Skin of body (tissue), 1 donor: ENCODE measurements at regions not wholly inside any gene's neighbourhood (a gene's known extent, or its start where the extent isn't known, plus 50 kb on each side); places are given as distances from the start of the nearest gene placed in this dataset.

Source experiments
- DNase-seq: peaks from one replicate; lab custom pipeline; 2025; lab: John Stamatoyannopoulos, UW

DNA sequence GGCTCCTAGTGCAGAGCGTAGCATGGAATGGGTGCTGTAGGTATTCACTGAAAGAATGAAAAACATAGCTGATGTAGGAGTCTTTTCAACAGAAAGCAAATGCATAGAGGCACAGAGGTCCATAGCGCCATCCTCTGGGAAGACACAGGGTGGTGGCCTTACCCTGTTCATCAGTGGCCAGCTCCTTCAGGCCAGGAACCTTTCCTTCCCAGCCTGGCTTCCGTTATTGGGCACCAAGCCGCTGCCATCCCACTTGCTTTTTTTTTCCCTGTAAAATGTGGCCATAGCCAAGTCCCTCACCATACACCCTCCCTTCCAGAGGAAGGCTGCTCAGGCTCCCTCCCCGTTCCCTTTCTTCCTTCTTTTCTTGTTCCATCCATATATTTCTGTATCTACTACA, 118.1 kb downstream of the ZNF621 start:
- DNase-seq = no peak

DNA sequence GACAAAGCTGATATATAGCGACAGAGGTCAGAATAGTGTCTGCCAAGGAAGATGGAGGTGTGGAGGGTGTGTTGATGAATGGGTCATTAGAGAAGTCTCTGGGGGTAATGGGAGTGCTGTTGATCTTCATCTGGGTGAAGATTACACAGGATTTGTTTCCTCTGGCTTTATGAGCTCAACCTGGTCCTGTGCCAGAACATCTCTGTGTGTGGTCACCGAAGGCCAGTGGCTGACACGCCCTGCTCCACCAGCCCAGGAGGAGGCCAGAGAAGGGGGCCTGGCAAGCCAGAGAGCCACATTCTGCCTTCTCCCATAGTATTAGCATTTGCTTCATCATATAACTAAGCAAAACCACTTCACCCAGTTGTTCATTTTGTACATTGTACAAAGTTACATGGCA, 121.1 kb downstream of the ZNF621 start:
- no peak for DNase-seq

DNA sequence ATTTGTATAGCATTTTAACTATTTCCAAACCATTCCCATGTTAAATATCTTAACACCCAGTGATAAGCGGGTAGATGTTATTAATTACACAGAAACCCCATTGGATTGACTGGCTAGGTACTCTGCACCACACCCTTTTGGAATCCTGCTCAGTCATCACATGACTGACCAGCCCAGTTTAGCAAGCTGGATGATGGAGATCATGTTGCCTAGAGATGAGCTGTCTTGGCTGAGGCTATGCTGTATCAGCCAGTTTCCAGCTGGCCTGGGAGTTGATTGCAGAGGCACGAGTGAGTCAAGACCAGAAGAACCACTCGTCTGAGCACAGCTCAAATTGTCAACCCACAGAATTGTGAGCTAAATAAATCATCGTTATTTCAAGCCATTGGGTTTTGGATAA, 124.6 kb downstream of the ZNF621 start:
- DNase-seq = no peak

DNA sequence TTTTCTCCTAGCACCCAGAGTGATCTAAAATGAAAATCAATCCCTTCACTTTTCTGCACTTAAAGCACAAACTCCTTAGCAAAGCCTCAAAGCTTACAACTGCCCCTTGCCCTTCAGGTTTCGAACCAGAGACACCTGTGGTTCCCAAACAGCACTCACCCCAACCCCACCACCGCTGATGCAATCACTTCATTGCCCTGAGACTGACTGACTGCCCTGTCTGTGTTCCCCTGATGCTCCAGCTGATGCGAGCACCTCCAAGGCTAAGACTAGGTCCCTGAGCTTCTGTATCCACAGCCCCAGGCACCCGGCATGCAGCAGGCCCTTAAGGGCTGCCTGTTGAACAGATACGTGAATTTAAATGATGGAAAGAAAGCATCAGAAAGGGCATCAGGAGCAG, 127.3 kb downstream of the ZNF621 start:
- no peak for DNase-seq

DNA sequence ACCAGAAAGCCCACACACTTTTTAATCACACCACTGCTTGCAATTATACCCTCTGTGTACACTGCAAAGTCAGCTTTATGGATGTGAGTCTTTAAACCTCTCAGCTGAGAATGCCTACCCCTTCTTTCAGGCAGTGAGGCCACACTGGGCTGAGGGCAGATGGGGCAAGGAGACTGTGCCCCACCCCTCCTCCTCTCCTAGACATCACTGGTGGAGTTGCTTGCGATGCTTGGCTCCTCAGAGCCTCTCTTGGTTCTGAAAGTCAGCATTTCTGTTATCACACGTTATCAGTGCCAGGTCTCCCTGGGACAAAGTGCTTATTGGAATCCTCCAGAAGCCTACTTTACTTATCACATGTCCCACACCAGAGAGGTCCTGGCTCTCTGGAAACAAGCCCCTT, 128.2 kb downstream of the ZNF621 start:
- DNase-seq = no peak

DNA sequence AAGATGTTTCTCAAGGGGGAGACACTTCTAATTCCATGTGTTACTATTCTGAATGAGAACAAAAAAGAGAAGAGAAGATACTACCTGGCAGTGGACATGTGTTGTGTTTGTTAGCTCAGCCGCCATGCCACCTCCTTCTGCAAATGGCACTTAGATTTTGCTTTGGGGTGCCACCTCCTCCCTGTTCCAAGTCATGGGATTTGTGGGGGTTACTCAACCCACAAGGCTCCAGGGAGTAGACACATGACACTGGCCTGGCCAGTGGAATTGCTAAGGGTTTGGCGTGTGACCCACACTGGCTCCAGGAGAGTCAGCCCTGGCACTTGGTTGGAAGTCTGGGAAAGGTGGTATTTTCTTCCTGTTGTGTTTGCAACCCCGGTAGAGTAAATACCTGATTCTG, 129.1 kb downstream of the ZNF621 start:
- no peak for DNase-seq

DNA sequence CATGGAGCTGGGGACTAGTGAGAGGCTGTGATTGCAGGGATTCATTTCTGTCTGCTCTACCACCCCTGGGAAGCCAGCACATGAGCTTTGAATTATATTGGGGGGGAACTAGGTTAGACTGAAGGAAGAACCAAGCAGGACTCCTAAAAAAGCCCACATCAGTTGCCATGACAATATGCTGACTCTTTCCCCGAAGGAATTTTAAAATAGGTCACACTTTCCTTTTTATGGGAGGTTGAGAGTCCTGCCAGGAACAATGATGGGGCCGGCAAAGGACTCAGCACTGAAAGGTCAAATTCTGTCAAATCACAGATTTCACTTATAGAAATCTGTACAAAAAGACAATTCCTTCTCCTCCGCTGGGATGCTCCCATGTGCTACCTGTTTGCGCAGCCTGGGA, 130.8 kb downstream of the ZNF621 start:
- no peak for DNase-seq

DNA sequence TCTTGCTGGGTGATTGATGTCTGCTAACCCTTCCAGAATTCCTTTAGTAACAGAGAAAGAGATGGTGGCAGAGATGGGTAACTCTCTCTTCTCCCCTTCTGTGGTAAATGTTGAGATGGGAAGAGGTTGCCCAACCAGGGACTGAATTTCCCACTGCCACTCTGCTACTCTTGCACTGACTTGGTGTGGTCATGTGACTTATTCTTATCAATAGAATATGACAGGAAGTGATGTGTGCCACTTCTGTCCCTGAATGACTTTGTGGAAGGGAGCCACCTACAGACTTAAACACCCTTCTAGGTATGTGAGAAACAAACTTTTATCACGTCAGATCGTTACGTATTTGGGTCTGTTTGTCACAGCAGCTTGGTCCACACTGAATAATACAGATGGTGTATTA, 132.9 kb downstream of the ZNF621 start:
- DNase-seq = no peak

DNA sequence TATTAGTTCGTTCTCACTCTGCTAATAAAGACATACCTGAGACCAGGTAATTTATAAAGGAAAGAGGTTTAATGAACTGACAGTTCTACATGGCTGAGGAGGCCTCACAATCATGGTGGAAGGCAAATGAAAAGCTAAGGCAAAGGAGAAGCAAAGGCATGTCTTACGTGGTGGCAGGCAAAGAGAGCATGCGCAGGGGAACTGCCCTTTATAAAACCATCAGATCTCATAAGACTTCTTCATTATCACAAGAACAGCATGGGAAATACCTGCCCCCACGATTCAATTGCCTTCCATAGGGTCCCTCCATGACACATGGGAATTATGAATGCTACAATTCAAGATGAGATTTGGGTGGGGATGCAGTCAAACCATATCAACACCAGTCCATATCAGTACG, 133.5 kb downstream of the ZNF621 start:
- DNase-seq = no peak

DNA sequence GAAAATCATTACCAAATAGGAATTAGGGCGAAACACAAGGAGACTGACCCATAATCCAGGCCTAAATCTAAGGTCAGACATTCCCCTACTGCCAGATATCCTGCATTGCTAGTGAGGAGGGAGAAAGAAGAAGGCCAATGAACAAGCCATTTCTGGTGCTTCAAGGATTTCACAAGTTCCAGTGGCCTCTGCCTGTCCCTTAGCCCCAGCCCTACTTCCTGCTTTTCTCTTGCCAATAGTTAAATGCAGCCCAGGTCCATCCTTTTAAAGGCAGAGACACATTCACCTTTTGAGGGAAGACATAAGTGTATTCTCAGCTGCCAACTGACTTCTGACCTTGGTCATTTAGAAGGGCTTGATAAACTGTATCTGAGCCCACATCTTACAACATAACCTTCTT, 135.8 kb downstream of the ZNF621 start:
- DNase-seq = no peak

DNA sequence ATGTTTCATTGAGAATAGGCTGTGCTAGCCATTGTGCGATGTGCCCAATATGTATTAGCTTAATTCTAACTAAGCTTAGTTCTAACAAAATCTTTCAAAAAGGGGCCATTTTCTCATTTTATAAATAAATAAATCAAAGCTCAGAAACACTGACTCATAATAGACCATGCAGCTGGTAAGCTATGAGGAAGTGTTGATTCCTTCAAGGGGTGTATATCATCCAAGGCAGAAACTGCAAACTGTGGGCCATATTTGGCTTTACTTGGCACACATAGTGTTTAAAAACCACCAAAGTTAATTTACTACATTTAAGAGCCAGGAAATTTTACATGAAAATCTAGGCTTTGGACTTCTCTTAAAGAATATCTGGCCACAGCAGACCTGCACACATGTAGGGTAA, 136.5 kb downstream of the ZNF621 start:
- no peak for DNase-seq

DNA sequence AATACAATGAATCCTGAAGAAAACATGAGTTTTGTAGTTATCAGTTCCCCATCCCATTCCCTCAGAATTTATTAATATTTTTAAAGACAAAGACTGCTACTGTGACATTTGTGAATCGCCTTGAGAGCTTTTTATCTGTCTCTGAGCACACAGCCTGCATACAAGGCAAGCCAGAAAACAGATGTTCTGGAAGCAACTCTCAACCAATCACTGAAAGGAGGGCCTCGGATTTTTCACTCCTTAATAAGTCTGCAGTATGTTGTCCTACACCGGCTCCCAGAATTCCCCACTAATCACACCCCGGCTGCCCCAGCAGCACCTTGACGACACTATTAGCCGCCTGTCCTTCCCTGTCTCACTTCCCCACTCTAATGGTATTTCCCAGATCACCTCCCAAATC, 138.5 kb downstream of the ZNF621 start:
- no peak for DNase-seq

DNA sequence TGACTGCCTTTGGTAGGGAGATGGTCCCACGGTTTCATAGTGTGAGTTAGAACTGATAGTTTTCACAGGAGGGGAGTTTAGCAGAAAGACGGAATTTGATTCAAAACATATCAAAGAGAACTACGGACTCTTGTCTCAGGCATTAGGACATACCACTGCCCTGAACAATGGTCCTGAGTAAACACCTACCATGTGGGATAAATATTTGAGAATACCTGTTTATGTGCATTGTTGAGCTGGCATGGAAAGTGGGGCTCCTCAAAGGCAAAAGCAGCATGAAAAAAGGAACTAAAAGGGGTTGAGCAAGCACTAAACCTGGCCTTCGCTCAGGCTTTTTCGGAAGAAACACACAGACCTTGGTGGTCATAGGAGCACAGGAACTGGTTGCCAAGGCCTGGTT, 144.4 kb downstream of the ZNF621 start:
- DNase-seq = no peak

DNA sequence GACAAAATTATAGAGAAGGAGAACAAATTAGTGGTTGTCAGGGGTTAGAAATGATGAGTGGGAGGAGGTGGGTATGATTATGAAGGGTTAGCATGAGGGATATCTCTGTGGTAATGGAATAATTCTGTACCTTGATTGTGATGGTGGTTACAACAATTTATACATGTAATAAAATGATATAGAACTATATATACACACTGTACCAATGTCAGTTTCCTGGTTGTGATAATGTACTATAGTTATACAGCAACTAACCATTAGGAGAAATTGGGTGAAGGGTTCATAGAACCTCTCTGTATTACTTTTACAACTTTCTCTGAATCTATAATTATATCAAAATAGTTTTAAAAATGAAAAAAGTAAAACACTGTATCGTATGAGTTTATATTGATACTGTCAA, 148.1 kb downstream of the ZNF621 start:
- no peak for DNase-seq

DNA sequence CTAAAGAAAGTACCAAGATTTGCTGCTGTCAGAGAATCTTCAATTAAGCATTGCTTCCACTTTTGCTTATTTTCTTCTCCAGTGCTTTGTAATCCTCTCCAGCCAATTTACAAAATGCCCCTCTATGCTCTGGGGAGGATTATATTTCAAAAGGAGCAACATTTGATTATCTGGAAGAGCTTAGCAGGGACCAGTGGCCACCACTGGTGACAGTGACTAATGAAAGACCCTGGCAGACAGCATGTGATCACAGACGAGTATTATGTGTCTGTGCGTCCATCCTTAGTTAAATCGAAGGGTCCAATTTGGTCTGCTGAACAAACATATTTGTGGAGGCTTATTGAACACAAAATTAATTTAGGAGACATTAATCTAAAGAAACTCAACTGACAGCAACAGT, 152.6 kb downstream of the ZNF621 start:
- DNase-seq = no peak

DNA sequence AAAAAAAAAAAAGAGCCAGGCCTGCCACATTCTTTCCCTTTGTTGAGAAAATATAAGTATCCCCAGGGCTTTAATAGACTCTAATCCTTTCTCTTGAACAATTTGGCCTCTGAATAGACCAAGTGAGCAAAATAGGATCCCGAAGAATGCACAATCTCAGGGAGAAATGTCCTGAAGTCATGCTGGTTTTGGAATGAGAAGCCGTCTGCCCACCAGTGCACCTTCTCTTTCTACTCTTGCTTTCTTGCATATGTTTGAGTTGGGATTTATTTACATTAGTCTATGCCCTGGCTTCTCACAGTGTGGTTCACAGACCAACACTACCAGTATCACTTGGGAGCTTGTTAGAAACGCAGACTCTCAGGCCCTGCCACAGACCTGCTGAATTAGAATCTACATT, 153.0 kb downstream of the ZNF621 start:
- DNase-seq = no peak

DNA sequence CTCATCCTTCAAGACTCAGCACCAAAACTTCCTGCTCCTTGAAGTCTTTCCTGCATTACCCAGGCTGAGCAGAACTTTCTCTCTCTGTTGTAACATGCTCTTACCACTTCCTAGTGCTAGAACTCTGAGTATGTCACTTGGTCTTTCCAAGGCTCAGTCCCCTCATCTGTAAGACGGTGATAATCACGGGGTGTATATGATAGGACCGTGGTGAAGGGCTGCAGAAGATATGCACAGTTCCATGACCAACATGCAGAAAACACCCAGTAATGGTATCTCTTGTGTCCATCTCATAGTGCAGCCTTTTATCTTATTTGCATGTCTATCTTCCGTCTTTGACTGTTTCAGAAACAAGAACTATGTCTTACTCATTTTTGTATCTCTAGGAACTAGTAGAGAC, 154.5 kb downstream of the ZNF621 start:
- no peak for DNase-seq

DNA sequence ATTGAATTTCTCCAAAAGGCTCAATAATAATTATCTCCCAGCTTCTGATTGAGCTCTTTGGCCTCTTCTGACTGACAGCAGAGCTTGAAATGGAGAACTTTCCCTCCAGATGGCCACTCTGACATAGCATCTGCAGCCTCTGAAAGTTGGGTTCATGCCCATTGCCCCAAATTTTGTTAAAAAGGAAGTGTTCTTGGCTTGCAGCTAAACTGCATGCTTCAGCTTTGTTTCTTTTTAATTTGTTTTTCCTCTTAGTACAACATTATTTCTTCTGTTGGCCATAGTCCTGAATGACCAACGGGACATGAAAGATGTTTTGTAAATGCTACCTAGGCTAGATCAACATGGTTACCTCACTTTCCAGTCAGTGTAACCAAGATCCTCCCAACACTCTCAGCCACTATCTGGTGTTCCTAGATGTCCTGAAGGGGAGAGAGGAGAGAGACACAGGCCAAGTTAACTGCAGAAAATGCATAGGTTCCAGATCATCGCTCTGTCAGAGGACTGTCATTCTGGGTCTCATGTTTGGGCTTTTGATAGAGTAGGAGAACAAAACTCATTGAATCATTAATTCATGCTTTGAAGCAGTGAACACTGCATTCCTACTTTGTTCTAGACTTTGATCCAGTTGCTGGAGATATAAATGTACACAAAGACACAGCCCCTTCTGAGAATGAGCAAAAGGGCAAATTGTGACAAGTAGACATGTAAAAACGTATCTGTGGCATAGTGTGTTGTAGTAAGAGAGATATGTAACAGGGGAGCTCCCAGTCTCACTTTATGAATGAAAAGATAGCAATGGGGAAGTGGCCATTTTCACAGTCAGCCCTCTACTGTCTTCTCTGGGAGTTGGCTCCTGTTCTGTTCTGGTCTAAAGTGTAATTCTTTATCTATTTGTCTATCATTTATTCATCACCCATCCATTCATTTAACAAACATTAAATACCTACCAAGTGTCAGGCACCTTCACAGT, 156.2 kb downstream of the ZNF621 start:
- DNase-seq = no peak

DNA sequence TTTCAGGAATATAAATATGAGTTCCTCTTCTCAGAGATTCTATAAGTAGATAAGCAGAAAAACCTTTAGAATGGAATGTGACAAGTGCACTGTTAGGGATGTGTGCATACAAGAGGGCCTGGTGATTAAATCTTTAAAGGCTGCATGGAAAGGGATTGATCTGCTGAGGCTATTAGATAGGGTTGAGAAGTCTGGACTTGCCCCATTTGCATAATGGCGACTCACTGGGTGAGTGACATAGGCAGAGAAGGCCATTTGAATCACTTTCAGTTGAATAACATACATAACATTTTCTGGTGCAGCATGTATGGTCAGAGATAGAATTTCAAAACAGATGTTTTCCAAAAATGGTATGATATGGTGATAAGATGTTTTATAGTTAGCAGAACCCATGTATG, 156.9 kb downstream of the ZNF621 start:
- no peak for DNase-seq

DNA sequence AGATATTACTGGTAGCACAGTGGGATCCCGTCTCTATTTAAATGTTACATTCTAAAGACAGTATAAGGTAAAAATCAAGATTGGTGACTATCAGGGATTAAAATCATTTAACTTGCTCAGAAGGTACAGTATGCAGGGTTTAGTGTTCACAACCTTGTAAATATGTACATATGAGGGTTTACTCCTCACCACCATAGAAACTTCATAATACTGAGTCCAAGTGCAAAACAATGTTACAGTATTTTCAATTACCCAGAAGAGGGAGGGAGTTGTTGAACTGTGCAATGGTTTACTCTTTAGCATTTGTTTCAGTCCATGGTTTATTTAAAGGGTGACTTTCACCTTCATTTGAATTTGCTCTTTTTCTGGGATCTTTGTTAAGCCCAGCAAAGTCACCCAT, 165.1 kb downstream of the ZNF621 start:
- no peak for DNase-seq

DNA sequence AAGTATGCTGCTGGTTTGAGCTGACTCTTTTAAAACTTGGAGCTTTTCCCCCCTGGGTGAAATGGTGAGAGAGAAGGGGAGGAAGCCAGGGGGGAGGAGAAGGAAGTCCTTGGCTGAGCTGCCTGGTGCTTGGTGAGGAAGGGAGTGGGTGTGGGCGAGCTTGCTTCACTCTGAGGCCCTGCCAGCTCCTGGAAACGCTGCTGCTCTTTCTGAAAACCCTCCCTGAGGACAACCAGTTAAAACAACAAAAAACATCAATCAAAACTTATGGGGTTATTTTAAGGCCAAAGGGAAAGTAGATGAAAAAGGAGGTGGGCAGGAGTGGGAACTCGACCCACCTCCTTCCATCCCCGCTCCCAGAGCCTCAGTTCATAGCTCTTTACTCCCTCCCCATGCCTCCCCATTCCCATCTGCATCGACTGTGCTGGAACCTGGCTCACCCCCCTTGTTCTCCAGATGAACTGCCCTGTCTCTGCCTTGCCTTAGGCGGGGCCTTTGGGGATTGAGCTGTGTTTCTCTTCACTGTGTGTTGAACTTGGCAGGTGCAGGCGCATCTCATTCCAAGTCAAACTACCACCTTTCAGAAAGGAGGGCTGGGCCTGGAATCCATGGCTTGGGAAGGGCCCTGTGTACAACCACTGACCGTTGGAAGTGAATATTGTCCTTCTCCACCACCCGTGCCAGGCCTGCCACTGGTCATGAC, 166.1 kb downstream of the ZNF621 start:
- DNase-seq = peak; percentile 9

DNA sequence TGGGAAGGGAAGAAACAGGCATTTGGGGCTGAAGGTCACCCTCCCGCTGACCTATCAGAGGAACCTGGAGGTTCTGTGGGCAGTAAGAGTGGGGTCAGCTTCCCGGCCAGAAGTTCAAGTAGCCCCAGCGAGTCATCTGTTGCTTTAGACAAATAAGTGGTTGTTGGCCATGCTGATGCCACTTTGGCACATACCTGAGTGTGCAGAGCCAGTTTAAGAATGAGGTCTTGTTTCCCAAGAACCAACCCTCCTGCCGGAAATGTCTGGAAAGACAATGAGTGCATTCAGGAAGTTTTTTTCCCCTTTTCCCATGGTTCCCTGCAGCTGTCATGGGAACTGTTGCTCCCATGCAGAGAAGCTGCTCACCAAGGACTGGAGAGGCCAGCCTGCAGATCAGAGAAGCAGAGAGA, 166.7 kb downstream of the ZNF621 start:
- DNase-seq = no peak

DNA sequence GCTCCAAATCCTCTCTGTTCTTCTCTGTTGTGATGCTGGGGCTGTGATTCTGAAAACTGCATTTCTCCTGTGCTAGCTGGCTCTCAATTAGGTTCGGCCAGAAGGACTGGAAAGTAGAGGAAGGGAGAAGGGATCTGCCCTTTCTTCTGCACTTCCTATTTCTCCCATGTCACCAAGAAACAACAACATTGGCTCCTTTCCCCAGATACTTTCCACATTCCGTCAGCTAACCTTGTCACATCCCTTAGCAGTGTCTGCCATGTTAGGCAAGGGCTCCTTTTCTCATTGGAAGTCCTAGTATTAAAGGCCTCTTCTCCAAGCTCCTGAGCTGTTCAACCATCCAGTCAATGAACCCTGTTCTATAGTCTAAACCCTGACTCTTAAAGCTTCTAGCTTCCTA, 171.1 kb downstream of the ZNF621 start:
- DNase-seq = no peak
